Vagina (tissue), 2 donors: ENCODE measurements at regions not wholly inside any gene's neighbourhood (a gene's known extent, or its start where the extent isn't known, plus 50 kb on each side); places are given as distances from the start of the nearest gene placed in this dataset.

ENCODE experiments used
- POLR2A ChIP-seq, 2 donors: fragments of 450-650 bp; IDR thresholded peaks; one replicate each; pipeline ENCODE4 v1.6.1; 2017; ENCODE audit warnings: antibody characterized with exemption in 2 of 2, mild to moderate bottlenecking in 2 of 2, moderate library complexity in 2 of 2
- POLR2AphosphoS5 ChIP-seq, 2 donors: sonication (generic); formaldehyde crosslinking; IDR thresholded peaks; one replicate each; pipeline ENCODE4 v1.9.0; 2017; ENCODE audit warnings: antibody characterized with exemption in 2 of 2, mild to moderate bottlenecking in 2 of 2, low read depth in 1 of 2; ENCODE audit not compliant: insufficient read depth in 1 of 2
- TF ChIP-seq, protein P1 (sequence below), 3 experiments: fragments of 450-650 bp in 2 of 3; fragments of 200-600 bp in 1 of 3; sonication (generic) in 1 of 3; IDR thresholded peaks; one replicate each; pipeline ENCODE4 v1.5.1; 2017 to 2019; ENCODE audit warnings: antibody characterized with exemption in 3 of 3, mild to moderate bottlenecking in 2 of 3, moderate library complexity in 2 of 3

DNA sequence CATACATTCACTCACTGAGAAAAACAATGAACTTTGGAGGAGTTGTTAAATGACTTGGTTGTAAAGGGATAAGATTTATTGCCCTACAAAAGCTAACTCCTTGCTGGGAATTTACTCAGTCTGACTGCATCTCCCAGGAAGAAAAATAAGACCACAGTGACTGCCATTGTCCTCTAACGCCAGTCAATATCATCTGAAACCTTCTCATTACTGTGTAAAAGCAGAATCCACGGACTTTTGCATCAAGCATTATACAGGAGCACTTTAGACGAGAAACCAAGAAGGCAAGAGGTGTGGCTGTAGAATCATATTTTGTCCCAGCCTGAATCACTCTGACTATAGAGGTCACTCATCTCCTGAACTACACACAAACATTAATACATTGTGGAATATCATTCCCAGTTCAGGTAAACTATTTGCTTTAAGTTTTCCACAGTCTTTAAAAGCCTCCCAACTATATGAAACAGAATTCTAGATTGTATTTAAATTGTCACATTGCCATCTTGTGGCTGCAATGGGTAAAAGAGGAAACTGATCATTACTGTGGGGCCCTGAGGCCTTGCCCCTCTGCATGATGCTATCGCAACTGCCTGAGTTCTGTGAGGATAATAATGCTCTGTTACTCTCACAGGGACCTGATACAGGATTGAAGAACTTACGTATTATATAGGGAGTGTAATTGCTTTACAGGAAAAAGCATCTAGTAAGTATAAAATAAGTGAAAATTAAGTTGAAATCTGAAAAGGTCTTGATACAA is 142.9 kb downstream of the SLCO4C1 start:
- TF ChIP-seq, protein P1, sequence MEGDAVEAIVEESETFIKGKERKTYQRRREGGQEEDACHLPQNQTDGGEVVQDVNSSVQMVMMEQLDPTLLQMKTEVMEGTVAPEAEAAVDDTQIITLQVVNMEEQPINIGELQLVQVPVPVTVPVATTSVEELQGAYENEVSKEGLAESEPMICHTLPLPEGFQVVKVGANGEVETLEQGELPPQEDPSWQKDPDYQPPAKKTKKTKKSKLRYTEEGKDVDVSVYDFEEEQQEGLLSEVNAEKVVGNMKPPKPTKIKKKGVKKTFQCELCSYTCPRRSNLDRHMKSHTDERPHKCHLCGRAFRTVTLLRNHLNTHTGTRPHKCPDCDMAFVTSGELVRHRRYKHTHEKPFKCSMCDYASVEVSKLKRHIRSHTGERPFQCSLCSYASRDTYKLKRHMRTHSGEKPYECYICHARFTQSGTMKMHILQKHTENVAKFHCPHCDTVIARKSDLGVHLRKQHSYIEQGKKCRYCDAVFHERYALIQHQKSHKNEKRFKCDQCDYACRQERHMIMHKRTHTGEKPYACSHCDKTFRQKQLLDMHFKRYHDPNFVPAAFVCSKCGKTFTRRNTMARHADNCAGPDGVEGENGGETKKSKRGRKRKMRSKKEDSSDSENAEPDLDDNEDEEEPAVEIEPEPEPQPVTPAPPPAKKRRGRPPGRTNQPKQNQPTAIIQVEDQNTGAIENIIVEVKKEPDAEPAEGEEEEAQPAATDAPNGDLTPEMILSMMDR (IDR thresholded peaks at IDR 0.05) = no peak
- TF ChIP-seq POLR2AphosphoS5 (IDR thresholded peaks at IDR 0.05; ENCODE audit: insufficient read depth in 1 of 2, low read depth in 1 of 2) (no peak), POLR2A (IDR thresholded peaks at IDR 0.05) (no peak)
